Left lobe of liver (tissue), 2 donors: ENCODE measurements at regions not wholly inside any gene's neighbourhood (a gene's known extent, or its start where the extent isn't known, plus 50 kb on each side); places are given as distances from the start of the nearest gene placed in this dataset.

Source experiments
- ATAC-seq: fragments of 200-7000 bp; cut with Tn5 transposase; one replicate; pipeline ENCODE4 v1.9.1; 2020; ENCODE audit warnings: mild to moderate bottlenecking, moderate library complexity
- DNase-seq: peaks from one replicate; pipeline ENCODE4 v3.0.0-alpha.2; 2020; ENCODE audit warnings: low spot score
- donor health status: DM: no; HTN: no; CAD: no; lungs with moderate emphysema.
- donor health status: DM: no; HTN: yes; CAD: no.

DNA sequence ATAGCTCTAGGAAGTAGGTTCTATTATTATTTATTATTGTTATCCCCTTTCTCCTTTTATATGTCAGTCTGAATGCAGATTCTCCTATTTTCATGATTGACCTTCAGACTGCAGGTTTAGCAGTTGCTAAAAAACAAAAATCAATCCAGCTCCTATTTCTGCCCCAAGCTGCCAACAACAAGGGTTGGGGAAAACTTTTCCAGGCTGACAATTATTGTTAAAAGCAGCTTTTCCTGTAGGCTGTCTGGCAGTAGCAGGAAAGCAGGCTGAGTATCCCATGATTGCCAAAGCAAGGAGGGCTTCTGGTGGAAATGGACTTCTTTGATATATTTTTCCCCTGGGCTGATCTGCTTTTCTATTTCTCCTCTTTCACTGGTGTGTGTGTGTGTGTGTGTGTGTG is 78.0 kb upstream of the CTLA4 start:
- ATAC-seq = peak; percentile 64
- no peak for DNase-seq

DNA sequence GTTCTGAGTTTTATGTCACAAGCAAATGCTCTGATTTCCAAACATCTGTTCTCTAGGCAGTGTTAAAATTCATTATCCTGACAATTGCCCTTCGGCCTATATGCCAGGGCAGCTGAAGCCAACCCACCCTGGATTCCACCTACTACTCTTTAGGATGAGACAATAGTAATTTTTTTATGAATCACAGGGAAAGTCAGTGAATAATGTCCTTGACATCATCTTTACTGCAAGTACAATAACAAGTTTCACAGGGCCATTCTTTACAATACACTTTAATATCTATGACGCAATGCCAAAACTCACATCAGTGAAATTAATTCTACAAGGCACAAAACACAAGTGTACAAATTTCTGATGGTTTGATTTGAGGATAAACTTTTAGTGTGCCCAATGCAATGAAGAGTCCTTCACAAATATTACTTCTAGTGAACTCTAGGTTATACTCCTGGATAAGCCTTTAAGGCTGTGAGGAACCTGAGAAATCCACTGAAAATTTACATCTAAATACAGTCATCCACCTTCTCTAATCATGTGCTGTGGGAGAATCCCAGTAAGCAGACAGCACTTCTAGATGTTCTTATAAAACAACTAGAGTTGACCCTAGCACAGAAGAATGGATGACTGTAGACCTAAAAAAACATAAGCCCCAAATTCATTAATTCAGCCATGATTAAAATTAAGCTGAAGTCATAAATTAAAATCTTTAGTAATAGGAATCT is 77.3 kb upstream of the CTLA4 start:
- ATAC-seq = no peak
- no peak for DNase-seq

DNA sequence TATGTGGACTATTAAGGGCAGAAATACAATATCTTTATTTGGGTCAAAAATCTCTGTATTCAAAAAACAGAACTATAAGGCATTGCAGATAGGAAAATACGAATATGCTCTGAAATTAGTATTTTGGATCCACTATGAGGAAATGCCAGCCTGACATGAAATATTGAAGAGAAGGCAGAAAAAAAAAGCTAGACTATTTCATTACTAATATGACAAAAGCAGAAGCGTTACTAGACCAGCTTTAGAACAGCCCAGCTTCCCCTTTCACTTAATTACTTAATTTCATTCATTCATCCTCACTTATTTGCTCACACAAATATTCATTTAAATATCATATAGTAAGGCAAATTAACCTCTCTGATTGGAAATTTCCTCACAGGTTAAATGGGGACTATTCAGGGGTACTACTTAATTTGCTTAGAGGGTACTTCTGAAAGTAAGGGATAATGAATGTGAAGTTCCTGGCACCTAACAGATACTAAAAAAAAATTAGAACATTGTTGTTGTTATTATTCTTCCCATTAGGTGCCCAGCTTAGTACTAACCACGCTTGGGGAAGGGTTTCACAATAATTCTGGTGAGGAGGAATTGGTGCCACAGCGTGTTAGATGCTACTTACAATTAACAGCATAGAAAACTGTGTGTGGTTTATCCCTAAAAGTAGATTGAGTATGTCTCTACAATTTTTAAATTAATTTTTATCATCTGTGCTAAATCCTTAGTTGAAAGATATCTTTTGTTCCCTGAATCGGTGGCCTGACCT is 71.1 kb upstream of the CTLA4 start:
- DNase-seq = no peak
- no peak for ATAC-seq

GRCh38 chr2:203797276-203797675 is 70.3 kb upstream of the CTLA4 start:
- DNase-seq (no peak), ATAC-seq (no peak)

DNA sequence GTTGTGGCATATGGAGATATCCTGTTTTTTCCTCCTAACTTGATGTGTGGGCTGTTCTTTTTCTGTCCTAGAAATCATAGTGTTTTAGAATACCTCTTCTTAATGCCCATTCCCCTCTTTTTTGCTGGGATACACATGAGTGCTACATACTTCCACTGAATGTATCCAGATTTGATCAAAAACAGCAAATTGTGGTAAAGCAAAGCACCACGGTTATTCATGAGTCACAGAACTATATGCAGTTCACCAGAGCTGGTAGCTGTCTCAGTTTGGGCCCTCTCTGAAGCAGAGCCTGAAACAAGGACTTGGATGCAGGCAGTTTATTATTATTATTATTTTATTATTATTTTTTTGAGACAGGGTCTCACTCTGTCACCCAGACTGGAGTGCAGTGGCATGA is 69.9 kb upstream of the CTLA4 start:
- ATAC-seq (no peak), DNase-seq (no peak)

DNA sequence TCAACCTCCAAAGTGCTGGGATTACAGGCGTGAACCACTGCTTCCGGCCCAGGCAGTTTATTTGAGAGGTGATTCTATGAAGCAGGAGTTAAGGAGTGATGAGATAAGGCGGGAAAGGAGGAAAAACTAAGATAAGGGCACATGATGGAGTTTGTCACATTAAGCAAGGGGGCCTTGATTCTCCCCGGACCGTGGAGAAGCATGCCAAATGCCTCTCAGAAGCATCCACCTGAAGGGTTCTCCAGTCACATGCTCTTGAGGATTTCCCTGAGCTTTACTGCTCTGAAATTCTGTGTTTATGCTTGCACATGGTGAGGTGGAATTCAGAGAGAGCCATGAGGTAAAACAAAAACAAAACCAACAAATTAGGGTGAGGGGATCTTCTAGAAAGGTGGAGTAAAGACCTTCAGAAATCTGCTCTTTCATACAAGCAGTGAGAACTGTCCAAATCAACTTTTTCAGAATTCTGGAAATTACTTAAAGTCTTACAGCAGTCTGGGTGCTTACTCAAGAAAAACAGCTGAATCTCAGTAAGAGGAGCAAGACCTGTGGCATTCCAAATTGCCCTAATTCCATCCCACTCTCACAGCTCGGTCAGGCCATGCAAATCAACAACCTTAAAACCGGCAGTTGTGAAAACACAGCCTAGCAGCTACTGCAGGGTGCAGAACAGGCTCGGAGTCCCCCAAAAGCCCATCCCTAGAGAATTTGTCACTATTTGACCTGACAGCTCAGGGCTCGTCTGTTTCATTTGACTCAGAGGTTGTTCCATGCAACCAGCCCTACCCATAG is 69.1 kb upstream of the CTLA4 start:
- ATAC-seq (no peak), DNase-seq (no peak)

DNA sequence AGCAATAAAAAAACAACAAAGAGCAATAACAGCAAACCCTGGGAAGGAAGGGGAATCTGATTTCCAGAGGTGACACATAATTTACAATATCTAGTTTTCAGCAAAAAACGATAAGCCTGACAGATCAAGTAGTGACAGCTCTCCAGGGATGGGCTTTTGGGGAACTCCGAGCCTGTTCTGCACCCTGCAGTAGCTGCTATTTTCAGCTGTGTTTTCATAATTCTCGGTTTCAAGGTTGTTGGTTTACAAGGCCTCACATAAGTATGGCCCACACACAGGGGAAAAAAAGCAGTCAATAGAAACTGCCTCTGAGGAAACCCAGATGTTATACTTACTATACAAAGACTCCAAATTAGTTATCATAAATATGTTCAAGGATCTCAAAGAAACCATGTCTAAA is 67.7 kb upstream of the CTLA4 start:
- ATAC-seq (no peak), DNase-seq (no peak)

GRCh38 chr2:203800783-203801182 is 66.8 kb upstream of the CTLA4 start:
- no peak for ATAC-seq

DNA sequence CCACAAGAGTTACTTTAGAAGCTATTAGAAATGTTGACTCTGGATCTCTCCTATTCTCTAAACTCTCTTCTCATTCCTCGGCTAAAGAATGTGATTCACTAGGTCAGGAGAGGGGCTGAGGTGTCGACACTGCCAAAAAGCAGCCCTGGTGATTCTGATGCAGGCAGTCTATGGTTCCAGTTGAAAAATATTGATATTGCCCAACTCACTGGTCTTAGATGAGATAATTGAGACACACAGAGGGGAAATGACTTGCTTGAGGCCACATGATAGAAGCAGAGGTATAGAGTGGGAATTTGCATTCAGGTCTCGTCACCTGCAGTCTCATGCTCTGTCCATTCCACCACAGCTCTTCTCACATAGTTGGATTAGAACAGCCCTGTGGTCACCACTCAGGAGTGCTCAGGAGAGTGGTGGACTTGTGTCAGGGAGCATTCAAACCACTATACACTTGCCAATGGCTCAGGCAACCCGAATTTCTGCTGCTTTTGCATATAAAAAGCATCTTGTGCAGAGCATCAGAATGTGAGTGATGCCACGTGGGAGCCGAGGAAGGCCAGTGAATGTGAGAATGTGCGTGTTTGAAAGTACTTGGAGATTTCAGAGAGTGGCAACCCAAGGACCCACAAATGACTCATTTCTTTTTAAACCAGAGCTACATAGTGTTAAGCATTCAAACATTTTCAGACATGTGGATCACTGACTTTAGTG is 65.1 kb upstream of the CTLA4 start:
- DNase-seq (no peak), ATAC-seq (no peak)

More at GRCh38 chr2:203800783-203801182, 66.8 kb upstream of the CTLA4 start:
- no peak for DNase-seq

GRCh38 chr2:203803053-203803429 is 64.5 kb upstream of the CTLA4 start:
- ATAC-seq (no peak), DNase-seq (no peak)

GRCh38 chr2:203804070-203804469 is 63.5 kb upstream of the CTLA4 start:
- DNase-seq (no peak), ATAC-seq (no peak)

DNA sequence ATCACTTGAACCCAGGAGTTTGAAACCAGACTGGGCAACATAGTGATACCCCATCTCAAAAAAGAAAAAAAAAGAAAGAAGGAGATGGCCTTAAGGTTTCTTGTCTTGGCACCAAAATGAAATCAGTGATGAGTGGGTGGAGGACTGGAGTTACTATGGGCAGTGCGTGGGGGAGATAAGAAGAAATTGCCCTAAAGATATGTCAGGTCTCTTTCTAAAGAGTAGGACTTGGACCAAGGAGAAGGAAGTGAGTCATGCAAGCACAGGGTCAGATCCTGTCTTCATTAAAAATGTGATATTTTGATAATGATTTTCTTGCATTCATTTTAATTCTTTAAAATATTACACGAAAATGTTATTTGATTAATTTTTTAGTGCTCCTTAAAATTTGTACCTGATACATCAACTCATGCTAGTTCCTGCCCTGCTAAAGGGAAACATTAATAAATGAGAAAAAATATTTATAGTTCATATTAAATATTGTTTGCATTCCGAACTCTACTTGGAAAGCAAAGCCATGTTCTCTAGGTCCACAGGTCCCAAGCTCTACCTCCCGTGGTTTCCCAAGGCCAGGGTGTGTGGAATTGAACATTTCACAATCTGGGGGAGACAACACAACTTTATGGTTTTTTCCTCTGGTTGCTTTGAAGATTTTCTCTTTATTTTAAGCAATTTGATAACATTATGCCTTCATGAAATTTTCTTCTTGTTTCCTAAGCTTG is 62.6 kb upstream of the CTLA4 start:
- DNase-seq (no peak), ATAC-seq (no peak)

DNA sequence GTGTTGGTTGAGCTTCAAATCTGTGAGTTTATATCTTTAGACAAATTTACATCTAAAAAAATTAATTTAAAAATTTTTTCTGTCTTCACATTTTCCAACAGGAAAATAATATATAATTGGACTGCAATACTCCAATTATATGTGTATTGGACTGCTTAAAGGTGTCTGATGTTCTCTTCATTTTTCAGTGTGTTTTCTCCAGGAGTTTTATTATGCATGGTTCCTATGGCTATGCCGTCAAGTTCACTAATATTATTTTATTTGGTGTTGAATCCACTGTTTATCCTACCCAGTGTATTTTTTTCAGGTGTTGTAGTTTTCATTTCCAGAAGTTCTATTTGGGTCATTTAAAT is 62.1 kb upstream of the CTLA4 start:
- no peak for DNase-seq
- ATAC-seq = no peak

GRCh38 chr2:203806761-203807160 is 60.8 kb upstream of the CTLA4 start:
- no peak for DNase-seq
- ATAC-seq = no peak

- ATAC-seq (no peak), DNase-seq (no peak)
These were observed 59.4 kb upstream of the CTLA4 start for GRCh38 chr2:203808046-203808750.

- ATAC-seq (no peak), DNase-seq (no peak)
These were observed 58.5 kb upstream of the CTLA4 start for GRCh38 chr2:203809084-203809521.

DNA sequence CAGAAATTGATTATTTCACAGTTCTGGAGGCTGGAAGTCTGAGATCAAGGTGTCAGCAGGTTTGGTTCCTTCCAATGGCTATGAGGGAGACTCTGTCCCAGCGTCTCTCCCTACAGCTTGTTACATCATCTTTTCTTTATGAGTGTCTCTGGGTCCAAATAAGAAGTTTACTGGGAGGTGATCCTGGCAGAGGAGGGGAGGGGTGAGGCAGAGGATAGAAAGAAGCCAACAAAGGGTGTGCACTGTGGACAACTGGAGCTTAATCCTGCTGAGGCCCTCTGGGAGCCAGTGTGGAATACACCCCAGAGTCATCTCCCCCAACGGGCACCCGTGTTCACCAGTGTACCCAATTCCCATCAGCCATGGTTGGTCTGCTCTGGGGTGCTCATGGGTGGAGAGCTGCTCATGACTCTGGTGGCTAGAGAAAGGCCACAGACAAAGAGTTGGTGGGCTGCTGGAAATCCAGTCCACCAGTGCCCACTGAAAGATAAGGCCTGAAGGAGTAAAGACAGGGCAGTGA is 57.5 kb upstream of the CTLA4 start:
- no peak for ATAC-seq
- DNase-seq = no peak

DNA sequence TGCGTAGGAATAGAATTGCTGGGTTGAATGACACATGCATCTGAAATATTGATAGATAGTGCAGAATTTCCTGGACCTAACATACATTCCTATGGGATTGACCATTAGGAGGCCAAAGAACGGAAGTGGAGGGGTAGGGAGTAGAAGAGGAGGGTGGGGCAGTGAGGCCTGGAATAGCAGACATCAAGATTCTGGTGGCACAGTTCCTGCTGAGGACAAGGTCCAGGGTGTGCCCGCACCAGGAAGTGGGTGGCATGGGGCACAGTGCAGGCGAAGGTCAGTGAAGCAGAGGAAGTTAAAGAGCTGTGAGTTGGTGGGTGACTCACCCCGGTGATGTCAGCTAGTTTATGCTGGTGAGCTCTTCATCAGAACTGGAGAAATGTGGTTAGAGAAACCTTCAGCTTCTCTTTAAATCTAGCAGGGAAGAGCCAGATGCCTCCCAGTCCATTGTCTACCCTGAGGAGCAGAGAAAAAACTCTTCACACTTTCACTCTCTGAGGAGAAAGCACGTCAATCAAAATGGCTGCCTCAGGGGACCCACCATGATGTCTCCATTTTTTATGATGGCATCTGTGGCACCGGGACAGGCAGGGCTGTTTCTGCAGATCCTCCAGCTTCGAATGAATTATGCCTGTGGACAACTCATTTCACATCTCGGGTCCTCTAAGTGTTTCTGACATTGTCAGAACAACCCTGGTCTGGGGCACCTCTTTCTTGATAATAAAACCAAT is 55.9 kb upstream of the CTLA4 start:
- peak; percentile 52 for DNase-seq
- ATAC-seq = peak; percentile 63
